OCI-LY7 (cell line): ENCODE measurements at regions not wholly inside any gene's neighbourhood (a gene's known extent, or its start where the extent isn't known, plus 50 kb on each side); places are given as distances from the start of the nearest gene placed in this dataset.

ENCODE experiments used
- CTCF ChIP-seq: fragments of 200-600 bp; sonication (generic); conservative IDR thresholded peaks from 2 replicates; pipeline ENCODE4 v1.5.1; 2014; ENCODE audit warnings: mild to moderate bottlenecking, antibody characterized with exemption, low read length, moderate library complexity, mixed read lengths
- EZH2phosphoT487 ChIP-seq: fragments of 200-600 bp; sonication (generic); IDR thresholded peaks from 2 replicates; pipeline ENCODE4 v1.6.1; 2018; ENCODE audit warnings: low read depth, borderline replicate concordance, mild to moderate bottlenecking, mixed run types, antibody characterized with exemption, low read length, moderate library complexity, mixed read lengths

- TF ChIP-seq EZH2phosphoT487 (no peak), CTCF (no peak)
Observed at GRCh38 chr11:116057000-116057399, 552.8 kb upstream of the CADM1 start.
